ENCODE measurements at regions not wholly inside any gene's neighbourhood (a gene's known extent, or its start where the extent isn't known, plus 50 kb on each side); places are given as distances from the start of the nearest gene placed in this dataset.

DNA sequence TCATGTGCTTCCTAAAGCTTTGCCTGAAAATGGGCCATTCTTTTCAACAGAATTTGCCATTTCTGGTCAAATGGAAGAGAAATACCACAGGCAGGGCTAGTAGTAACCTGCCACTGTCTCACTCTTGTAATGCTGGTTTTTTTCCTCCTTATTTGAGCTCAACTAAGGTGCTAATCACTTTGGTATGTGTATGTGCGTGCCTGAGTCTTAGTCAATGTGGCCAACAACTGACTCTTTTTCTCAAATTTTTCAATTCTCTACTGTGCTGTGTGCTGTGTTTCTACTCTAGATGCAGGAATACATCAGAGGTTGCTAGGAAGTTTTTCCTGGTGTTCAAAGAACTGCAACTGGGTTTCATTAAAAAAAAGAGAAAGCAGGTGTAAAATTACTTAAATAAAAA is 870.2 kb downstream of the EFNB2 start:
- Histone ChIP-seq H2AFZ (ENCODE audit: low read length) (peak overlapping the region; percentile 4), H2BK120ac (ENCODE audit: low read depth, low read length) (no peak overlapping the region), H3K9me3 (replicated peaks in 1 of 2; ENCODE audit: control insufficient read depth in 2 of 2, insufficient read depth in 1 of 2, low read depth in 1 of 2, low read length in 2 of 2) (no peaks in the 10 kb centered on the region), H3K27ac (replicated peaks; ENCODE audit: low read length) (no peak overlapping the region), H3K4me1 (ENCODE audit: control insufficient read depth in 2 of 2, insufficient read depth in 1 of 2, low read depth in 1 of 2, low read length in 2 of 2) (peaks cover 2 to 5% of the 10 kb centered on the region in 2 donors), H3K4me2 (ENCODE audit: insufficient read depth, low read length, poor library complexity, severe bottlenecking) (no peak overlapping the region), H3K18ac (ENCODE audit: low read length) (no peak overlapping the region), H3K14ac (ENCODE audit: low read length) (no peak overlapping the region), H2BK12ac (ENCODE audit: low read length) (no peak overlapping the region), H4K91ac (ENCODE audit: low read depth, low read length, poor library complexity) (no peak overlapping the region), H2AK5ac (ENCODE audit: low read depth, low read length) (no peak overlapping the region), H3K4me3 (ENCODE audit: low read length in 2 of 2) (no peak overlapping the region), H4K8ac (ENCODE audit: low read depth, low read length) (no peak overlapping the region), H3K36me3 (replicated peaks in 1 of 2; ENCODE audit: control insufficient read depth in 2 of 2, insufficient read depth in 2 of 2, low read length in 2 of 2) (no peaks in the 10 kb centered on the region), H3K23ac (ENCODE audit: low read depth, low read length, poor library complexity) (no peak overlapping the region), H3K9ac (ENCODE audit: low read depth, low read length, poor library complexity) (no peak overlapping the region), H3K79me1 (ENCODE audit: low read depth, low read length) (no peaks in the 10 kb centered on the region), H2BK15ac (ENCODE audit: low read length) (no peak overlapping the region), H3K4ac (ENCODE audit: low read length) (no peak overlapping the region), H2BK5ac (ENCODE audit: low read length) (no peak overlapping the region), H3K27me3 (ENCODE audit: control insufficient read depth in 3 of 3, insufficient read depth in 3 of 3, low read depth in 1 of 3, low read length in 3 of 3) (no peaks in the 10 kb centered on the region)
- WGBS, 2 donors (ENCODE audit: extremely low coverage in 2 of 2, insufficient read length in 2 of 2, insufficient replicate concordance in 1 of 2) = no CpG with 5 or more reads among the region's 1 CpG
- DNase-seq (ENCODE audit: low spot score) = no peak

DNA sequence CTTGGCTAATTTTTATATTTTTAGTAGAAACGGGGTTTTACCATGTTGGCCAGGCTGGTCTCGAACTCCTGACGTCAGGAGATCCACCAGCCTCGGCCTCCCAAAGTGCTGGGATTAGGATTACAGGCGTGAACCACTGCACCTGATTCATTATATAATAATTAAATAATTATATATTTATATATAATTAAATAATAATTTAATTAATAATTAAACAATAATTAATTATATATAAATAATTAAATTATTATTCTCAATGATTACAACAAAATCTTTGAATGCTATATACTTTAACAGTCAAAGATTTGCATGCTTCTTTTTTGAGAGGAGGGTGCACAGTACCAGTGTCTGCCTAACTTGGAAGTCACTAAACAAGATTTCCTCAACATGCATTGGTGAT is 872.3 kb downstream of the EFNB2 start:
- Histone ChIP-seq H3K27me3 (ENCODE audit: control insufficient read depth in 3 of 3, insufficient read depth in 3 of 3, low read depth in 1 of 3, low read length in 3 of 3) (no peaks in the 10 kb centered on the region), H3K4ac (ENCODE audit: low read length) (no peak overlapping the region), H3K27ac (replicated peaks; ENCODE audit: low read length) (no peak overlapping the region), H3K18ac (ENCODE audit: low read length) (no peak overlapping the region), H3K9ac (ENCODE audit: low read depth, low read length, poor library complexity) (no peak overlapping the region), H4K91ac (ENCODE audit: low read depth, low read length, poor library complexity) (no peak overlapping the region), H3K4me3 (ENCODE audit: low read length in 2 of 2) (no peak overlapping the region), H4K8ac (ENCODE audit: low read depth, low read length) (no peak overlapping the region), H2BK5ac (ENCODE audit: low read length) (no peak overlapping the region), H3K14ac (ENCODE audit: low read length) (no peak overlapping the region), H2BK120ac (ENCODE audit: low read depth, low read length) (no peak overlapping the region), H3K4me2 (ENCODE audit: insufficient read depth, low read length, poor library complexity, severe bottlenecking) (no peak overlapping the region), H3K36me3 (replicated peaks in 1 of 2; ENCODE audit: control insufficient read depth in 2 of 2, insufficient read depth in 2 of 2, low read length in 2 of 2) (no peaks in the 10 kb centered on the region), H2AFZ (ENCODE audit: low read length) (no peak overlapping the region), H2BK12ac (ENCODE audit: low read length) (no peak overlapping the region), H2BK15ac (ENCODE audit: low read length) (no peak overlapping the region), H2AK5ac (ENCODE audit: low read depth, low read length) (no peak overlapping the region), H3K79me1 (ENCODE audit: low read depth, low read length) (no peaks in the 10 kb centered on the region), H3K9me3 (replicated peaks in 1 of 2; ENCODE audit: control insufficient read depth in 2 of 2, insufficient read depth in 1 of 2, low read depth in 1 of 2, low read length in 2 of 2) (no peaks in the 10 kb centered on the region), H3K4me1 (ENCODE audit: control insufficient read depth in 2 of 2, insufficient read depth in 1 of 2, low read depth in 1 of 2, low read length in 2 of 2) (peaks cover 6 to 10% of the 10 kb centered on the region in 2 donors), H3K23ac (ENCODE audit: low read depth, low read length, poor library complexity) (no peak overlapping the region)
- DNase-seq (ENCODE audit: low spot score) = no peak
- WGBS, 2 donors (ENCODE audit: extremely low coverage in 2 of 2, insufficient read length in 2 of 2, insufficient replicate concordance in 1 of 2) = no CpG with 5 or more reads among the region's 5 CpGs

DNA sequence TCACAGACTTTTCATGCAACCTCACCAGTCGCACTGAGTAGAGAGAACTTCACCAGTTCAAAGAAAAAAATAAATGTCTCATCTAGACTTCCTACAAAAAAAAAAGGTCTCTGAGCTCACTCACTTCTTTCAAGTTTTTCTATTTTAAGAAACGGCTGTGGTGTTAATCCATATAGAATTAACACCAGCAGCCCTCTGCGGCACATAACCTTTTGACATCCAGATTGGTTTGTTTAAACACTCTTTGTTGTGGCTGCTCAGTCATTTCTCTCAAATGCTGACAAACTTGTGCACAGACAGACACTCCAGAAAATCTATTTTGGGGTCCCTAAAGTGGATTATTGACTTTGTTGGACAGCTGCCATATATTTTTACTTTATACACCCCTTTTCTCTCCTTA is 874.9 kb downstream of the EFNB2 start:
- Histone ChIP-seq H4K8ac (ENCODE audit: low read depth, low read length) (no peak overlapping the region), H3K9ac (ENCODE audit: low read depth, low read length, poor library complexity) (no peak overlapping the region), H4K91ac (ENCODE audit: low read depth, low read length, poor library complexity) (no peak overlapping the region), H2BK15ac (ENCODE audit: low read length) (no peak overlapping the region), H3K23ac (ENCODE audit: low read depth, low read length, poor library complexity) (no peak overlapping the region), H3K4ac (ENCODE audit: low read length) (no peak overlapping the region), H2AK5ac (ENCODE audit: low read depth, low read length) (no peak overlapping the region), H3K9me3 (replicated peaks in 1 of 2; ENCODE audit: control insufficient read depth in 2 of 2, insufficient read depth in 1 of 2, low read depth in 1 of 2, low read length in 2 of 2) (no peaks in the 10 kb centered on the region), H3K4me1 (ENCODE audit: control insufficient read depth in 2 of 2, insufficient read depth in 1 of 2, low read depth in 1 of 2, low read length in 2 of 2) (peaks cover 6 to 11% of the 10 kb centered on the region in 2 donors), H2BK120ac (ENCODE audit: low read depth, low read length) (no peak overlapping the region), H3K18ac (ENCODE audit: low read length) (no peak overlapping the region), H3K4me3 (ENCODE audit: low read length in 2 of 2) (no peak overlapping the region), H2BK12ac (ENCODE audit: low read length) (no peak overlapping the region), H3K14ac (ENCODE audit: low read length) (no peak overlapping the region), H2BK5ac (ENCODE audit: low read length) (no peak overlapping the region), H2AFZ (ENCODE audit: low read length) (peak overlapping the region; percentile 53), H3K27ac (replicated peaks; ENCODE audit: low read length) (no peak overlapping the region), H3K4me2 (ENCODE audit: insufficient read depth, low read length, poor library complexity, severe bottlenecking) (no peak overlapping the region), H3K79me1 (ENCODE audit: low read depth, low read length) (no peaks in the 10 kb centered on the region), H3K27me3 (ENCODE audit: control insufficient read depth in 3 of 3, insufficient read depth in 3 of 3, low read depth in 1 of 3, low read length in 3 of 3) (no peaks in the 10 kb centered on the region), H3K36me3 (replicated peaks in 1 of 2; ENCODE audit: control insufficient read depth in 2 of 2, insufficient read depth in 2 of 2, low read length in 2 of 2) (no peaks in the 10 kb centered on the region)
- WGBS, 2 donors (ENCODE audit: extremely low coverage in 2 of 2, insufficient read length in 2 of 2, insufficient replicate concordance in 1 of 2) = no CpG with 5 or more reads among the region's 3 CpGs
- DNase-seq (ENCODE audit: low spot score) = no peak

GRCh38 chr13:105658431-105658830 is 877.0 kb downstream of the EFNB2 start:
- Histone ChIP-seq H3K4ac (ENCODE audit: low read length) (no peak overlapping the region), H2AFZ (ENCODE audit: low read length) (peak overlapping the region; percentile 31), H3K18ac (ENCODE audit: low read length) (no peak overlapping the region), H3K14ac (ENCODE audit: low read length) (no peak overlapping the region), H4K91ac (ENCODE audit: low read depth, low read length, poor library complexity) (no peak overlapping the region), H3K27ac (replicated peaks; ENCODE audit: low read length) (no peak overlapping the region), H3K9me3 (replicated peaks in 1 of 2; ENCODE audit: control insufficient read depth in 2 of 2, insufficient read depth in 1 of 2, low read depth in 1 of 2, low read length in 2 of 2) (no peaks in the 10 kb centered on the region), H3K9ac (ENCODE audit: low read depth, low read length, poor library complexity) (no peak overlapping the region), H2BK5ac (ENCODE audit: low read length) (no peak overlapping the region), H3K4me1 (ENCODE audit: control insufficient read depth in 2 of 2, insufficient read depth in 1 of 2, low read depth in 1 of 2, low read length in 2 of 2) (peaks cover 4 to 11% of the 10 kb centered on the region in 2 donors), H3K36me3 (replicated peaks in 1 of 2; ENCODE audit: control insufficient read depth in 2 of 2, insufficient read depth in 2 of 2, low read length in 2 of 2) (no peaks in the 10 kb centered on the region), H3K4me2 (ENCODE audit: insufficient read depth, low read length, poor library complexity, severe bottlenecking) (no peak overlapping the region), H2AK5ac (ENCODE audit: low read depth, low read length) (no peak overlapping the region), H4K8ac (ENCODE audit: low read depth, low read length) (no peak overlapping the region), H2BK120ac (ENCODE audit: low read depth, low read length) (no peak overlapping the region), H2BK12ac (ENCODE audit: low read length) (no peak overlapping the region), H3K27me3 (ENCODE audit: control insufficient read depth in 3 of 3, insufficient read depth in 3 of 3, low read depth in 1 of 3, low read length in 3 of 3) (no peaks in the 10 kb centered on the region), H2BK15ac (ENCODE audit: low read length) (no peak overlapping the region), H3K4me3 (ENCODE audit: low read length in 2 of 2) (no peak overlapping the region), H3K79me1 (ENCODE audit: low read depth, low read length) (no peaks in the 10 kb centered on the region), H3K23ac (ENCODE audit: low read depth, low read length, poor library complexity) (no peak overlapping the region)
- no CpG with 5 or more reads among the region's 3 CpGs for WGBS, 2 donors (ENCODE audit: extremely low coverage in 2 of 2, insufficient read length in 2 of 2, insufficient replicate concordance in 1 of 2)
- peak; percentile 8 for DNase-seq (ENCODE audit: low spot score)

All from neuronal stem cell (in vitro differentiated cells).